Prostate gland (tissue), 2 donors: ENCODE measurements at regions not wholly inside any gene's neighbourhood (a gene's known extent, or its start where the extent isn't known, plus 50 kb on each side); places are given as distances from the start of the nearest gene placed in this dataset.
"Not testable (repeated sequence)": the region's sequence is repeated elsewhere in the genome, so short reads cannot be mapped to it uniquely, and the experiment has no call there.

Experiments used
- CTCF ChIP-seq, 4 experiments: fragments of 200-600 bp in 2 of 4; fragments of 450-650 bp in 2 of 4; sonication (generic) in 2 of 4; IDR thresholded peaks; 1 replicate in 3 of 4; 2 replicates in 1 of 4; pipeline ENCODE4 v1.5.1; 2016 to 2019; ENCODE audit warnings: antibody characterized with exemption in 4 of 4, mild to moderate bottlenecking in 2 of 4, moderate library complexity in 2 of 4
- POLR2A ChIP-seq: fragments of 450-650 bp; IDR thresholded peaks from one replicate; pipeline ENCODE4 v1.6.1; 2016; ENCODE audit warnings: antibody characterized with exemption, mild to moderate bottlenecking
- POLR2AphosphoS5 ChIP-seq: sonication (generic); formaldehyde crosslinking; IDR thresholded peaks from one replicate; pipeline ENCODE4 v1.6.1; 2017; ENCODE audit warnings: antibody characterized with exemption

GRCh38 chr1:232569554-232569921 is 60.4 kb downstream of the SIPA1L2 start:
- TF ChIP-seq POLR2AphosphoS5; POLR2A; CTCF (IDR thresholded peaks at IDR 0.05): not testable (repeated sequence)
